HFFc6 (cell line): ENCODE measurements at regions not wholly inside any gene's neighbourhood (a gene's known extent, or its start where the extent isn't known, plus 50 kb on each side); places are given as distances from the start of the nearest gene placed in this dataset.

Experiments
- DNase-seq: peaks from one replicate; pipeline ENCODE4 v3.0.0-alpha.2; 2018
- H3K27ac Mint-ChIP-seq: 2 replicates; pipeline ENCODE4 v1.8.0; 2020; ENCODE audit warnings: mild to moderate bottlenecking, mixed read lengths
- H3K27me3 Mint-ChIP-seq: 2 replicates; pipeline ENCODE4 v1.8.0; 2021; ENCODE audit warnings: mild to moderate bottlenecking, moderate library complexity, mixed read lengths; ENCODE audit not compliant: insufficient read depth
- H3K36me3 Mint-ChIP-seq: 2 replicates; pipeline ENCODE4 v1.8.0; 2021; ENCODE audit warnings: low read depth, mixed read lengths
- H3K4me1 Mint-ChIP-seq: 2 replicates; pipeline ENCODE4 v1.8.0; 2020; ENCODE audit warnings: low read depth, mixed read lengths
- H3K4me3 Mint-ChIP-seq: 2 replicates; pipeline ENCODE4 v1.8.0; 2020; ENCODE audit warnings: mild to moderate bottlenecking, moderate library complexity, mixed read lengths
- H3K9me3 Mint-ChIP-seq: 2 replicates; pipeline ENCODE4 v1.8.0; 2020; ENCODE audit warnings: mild to moderate bottlenecking, mixed read lengths
- CTCF ChIP-seq: fragments of 200-600 bp; sonication (generic); IDR thresholded peaks from 2 replicates; pipeline ENCODE4 v1.5.0; 2021; ENCODE audit warnings: antibody characterized with exemption, mild to moderate bottlenecking

GRCh38 chr2:18503376-18504228 lies 56.9 kb downstream of the RDH14 start:
- H3K27me3 Mint-ChIP-seq, result peaks cover 9% of the 10 kb centered on the region
- H3K9me3 Mint-ChIP-seq, result no peaks in the 10 kb centered on the region
- TF ChIP-seq CTCF, result no peak
- no peak overlapping the region for H3K4me3 Mint-ChIP-seq
- H3K36me3 Mint-ChIP-seq, result no peaks in the 10 kb centered on the region
- H3K4me1 Mint-ChIP-seq, result peaks cover 6% of the 10 kb centered on the region
- H3K27ac Mint-ChIP-seq, result no peak overlapping the region
- DNase-seq, result no peak

- Mint-ChIP-seq H3K27me3 (peaks cover 9% of the 10 kb centered on the region), H3K36me3 (no peaks in the 10 kb centered on the region), H3K9me3 (no peaks in the 10 kb centered on the region), H3K27ac (no peak overlapping the region), H3K4me3 (no peak overlapping the region), H3K4me1 (peaks cover 6% of the 10 kb centered on the region)
- no peak for DNase-seq
- TF ChIP-seq CTCF, result no peak
Observed at GRCh38 chr2:18502142-18502541, 58.3 kb downstream of the RDH14 start.

- Mint-ChIP-seq H3K27me3 (peaks cover 12% of the 10 kb centered on the region), H3K36me3 (no peaks in the 10 kb centered on the region), H3K27ac (no peak overlapping the region), H3K9me3 (no peaks in the 10 kb centered on the region), H3K4me3 (no peak overlapping the region), H3K4me1 (peaks cover 6% of the 10 kb centered on the region)
- DNase-seq, result no peak
- TF ChIP-seq CTCF, result no peak
Observed at GRCh38 chr2:18501729-18502128, 58.7 kb downstream of the RDH14 start.

GRCh38 chr2:18501156-18501555 lies 59.3 kb downstream of the RDH14 start:
- no peak overlapping the region for H3K4me3 Mint-ChIP-seq
- no peaks in the 10 kb centered on the region for H3K36me3 Mint-ChIP-seq
- DNase-seq, result no peak
- H3K9me3 Mint-ChIP-seq, result no peaks in the 10 kb centered on the region
- TF ChIP-seq CTCF, result no peak
- H3K27ac Mint-ChIP-seq, result no peak overlapping the region
- H3K4me1 Mint-ChIP-seq, result peaks cover 6% of the 10 kb centered on the region
- H3K27me3 Mint-ChIP-seq, result peaks cover 16% of the 10 kb centered on the region

- no peak overlapping the region for H3K4me3 Mint-ChIP-seq
- no peak overlapping the region for H3K27ac Mint-ChIP-seq
- DNase-seq, result no peak
- H3K4me1 Mint-ChIP-seq, result no peaks in the 10 kb centered on the region
- no peaks in the 10 kb centered on the region for H3K36me3 Mint-ChIP-seq
- no peak for TF ChIP-seq CTCF
- no peaks in the 10 kb centered on the region for H3K9me3 Mint-ChIP-seq
- peaks cover 19% of the 10 kb centered on the region for H3K27me3 Mint-ChIP-seq
Observed at GRCh38 chr2:18500333-18500732, 60.1 kb downstream of the RDH14 start.
